Stimulated activated memory B cell treated with anti-CD40 and anti-IgM and Interleukin-4, amounts not matched to agents 10 μg/mL and 1 μg/mL and 100 μg/mL, for 72 hours (primary cell): ENCODE measurements at regions not wholly inside any gene's neighbourhood (a gene's known extent, or its start where the extent isn't known, plus 50 kb on each side); places are given as distances from the start of the nearest gene placed in this dataset.

Experiments used
- ATAC-seq: fragments of 150-1000 bp; cut with Tn5 transposase; 2 replicates; pipeline ENCODE4 v1.10.0; 2021
- H3K27ac Mint-ChIP-seq: one replicate; pipeline ENCODE4 v1.8.0; 2022; ENCODE audit warnings: mild to moderate bottlenecking, mixed read lengths
- H3K27me3 Mint-ChIP-seq: one replicate; pipeline ENCODE4 v1.8.0; 2022; ENCODE audit warnings: mixed read lengths
- H3K36me3 Mint-ChIP-seq: one replicate; pipeline ENCODE4 v1.8.0; 2022; ENCODE audit warnings: mixed read lengths
- H3K4me1 Mint-ChIP-seq: one replicate; pipeline ENCODE4 v1.8.0; 2022; ENCODE audit warnings: mixed read lengths
- H3K4me3 Mint-ChIP-seq: one replicate; pipeline ENCODE4 v1.8.0; 2022; ENCODE audit warnings: mild to moderate bottlenecking, moderate library complexity, mixed read lengths
- H3K9me3 Mint-ChIP-seq: one replicate; pipeline ENCODE4 v1.8.0; 2022; ENCODE audit warnings: mixed read lengths

GRCh38 chr15:62880278-62880677 is 162.3 kb upstream of the TPM1 start:
- peaks cover 11% of the 10 kb centered on the region for H3K4me1 Mint-ChIP-seq
- peaks cover 18% of the 10 kb centered on the region for H3K27me3 Mint-ChIP-seq
- no peaks in the 10 kb centered on the region for H3K36me3 Mint-ChIP-seq
- no peak overlapping the region for H3K27ac Mint-ChIP-seq
- H3K4me3 Mint-ChIP-seq, result no peak overlapping the region
- no peaks in the 10 kb centered on the region for H3K9me3 Mint-ChIP-seq
- no peak for ATAC-seq

- ATAC-seq, result no peak
- peaks cover 11% of the 10 kb centered on the region for H3K4me1 Mint-ChIP-seq
- peaks cover 23% of the 10 kb centered on the region for H3K27me3 Mint-ChIP-seq
- H3K36me3 Mint-ChIP-seq, result no peaks in the 10 kb centered on the region
- no peak overlapping the region for H3K27ac Mint-ChIP-seq
- H3K4me3 Mint-ChIP-seq, result no peak overlapping the region
- H3K9me3 Mint-ChIP-seq, result no peaks in the 10 kb centered on the region
Observed at GRCh38 chr15:62881056-62881455, 161.5 kb upstream of the TPM1 start.

- Mint-ChIP-seq H3K4me3 (no peak overlapping the region), H3K4me1 (peaks cover 11% of the 10 kb centered on the region), H3K9me3 (no peaks in the 10 kb centered on the region), H3K27me3 (peaks cover 36% of the 10 kb centered on the region), H3K27ac (no peak overlapping the region), H3K36me3 (no peaks in the 10 kb centered on the region)
- ATAC-seq, result no peak
Observed at GRCh38 chr15:62883938-62884479, 158.5 kb upstream of the TPM1 start.

- H3K4me3 Mint-ChIP-seq, result no peak overlapping the region
- H3K27me3 Mint-ChIP-seq, result peaks cover 45% of the 10 kb centered on the region
Observed at GRCh38 chr15:62886431-62887071, 156.0 kb upstream of the TPM1 start.

GRCh38 chr15:62887113-62887570 is 155.4 kb upstream of the TPM1 start:
- no peak overlapping the region for H3K27ac Mint-ChIP-seq
- H3K4me3 Mint-ChIP-seq, result no peak overlapping the region
- no peaks in the 10 kb centered on the region for H3K36me3 Mint-ChIP-seq
- no peaks in the 10 kb centered on the region for H3K9me3 Mint-ChIP-seq
- H3K4me1 Mint-ChIP-seq, result no peaks in the 10 kb centered on the region
- ATAC-seq, result no peak
- peaks cover 45% of the 10 kb centered on the region for H3K27me3 Mint-ChIP-seq

More at GRCh38 chr15:62886431-62887071, 156.0 kb upstream of the TPM1 start:
- Mint-ChIP-seq H3K4me1 (no peaks in the 10 kb centered on the region), H3K36me3 (no peaks in the 10 kb centered on the region), H3K9me3 (no peaks in the 10 kb centered on the region), H3K27ac (no peak overlapping the region)
- ATAC-seq, result no peak

GRCh38 chr15:62888623-62889022 is 153.9 kb upstream of the TPM1 start:
- no peaks in the 10 kb centered on the region for H3K9me3 Mint-ChIP-seq
- no peaks in the 10 kb centered on the region for H3K4me1 Mint-ChIP-seq
- ATAC-seq, result no peak
- H3K27me3 Mint-ChIP-seq, result peaks cover 53% of the 10 kb centered on the region
- no peaks in the 10 kb centered on the region for H3K36me3 Mint-ChIP-seq
- no peak overlapping the region for H3K4me3 Mint-ChIP-seq
- no peak overlapping the region for H3K27ac Mint-ChIP-seq

- no peak overlapping the region for H3K4me3 Mint-ChIP-seq
- no peak for ATAC-seq
- H3K4me1 Mint-ChIP-seq, result no peaks in the 10 kb centered on the region
- H3K9me3 Mint-ChIP-seq, result no peaks in the 10 kb centered on the region
- H3K27me3 Mint-ChIP-seq, result peaks cover 58% of the 10 kb centered on the region
- H3K27ac Mint-ChIP-seq, result no peak overlapping the region
- no peaks in the 10 kb centered on the region for H3K36me3 Mint-ChIP-seq
Observed at GRCh38 chr15:62889141-62889661, 153.3 kb upstream of the TPM1 start.

GRCh38 chr15:62889734-62890505 is 152.6 kb upstream of the TPM1 start:
- Mint-ChIP-seq H3K36me3 (no peaks in the 10 kb centered on the region), H3K27me3 (peaks cover 57% of the 10 kb centered on the region), H3K4me3 (no peak overlapping the region), H3K27ac (no peak overlapping the region), H3K9me3 (no peaks in the 10 kb centered on the region), H3K4me1 (no peaks in the 10 kb centered on the region)
- no peak for ATAC-seq

GRCh38 chr15:62894322-62895085 is 148.0 kb upstream of the TPM1 start:
- no peak overlapping the region for H3K4me3 Mint-ChIP-seq
- ATAC-seq, result no peak
- H3K27me3 Mint-ChIP-seq, result peaks cover 35% of the 10 kb centered on the region
- H3K4me1 Mint-ChIP-seq, result no peaks in the 10 kb centered on the region
- H3K27ac Mint-ChIP-seq, result no peak overlapping the region
- no peaks in the 10 kb centered on the region for H3K9me3 Mint-ChIP-seq
- no peaks in the 10 kb centered on the region for H3K36me3 Mint-ChIP-seq

GRCh38 chr15:62895139-62895866 is 147.2 kb upstream of the TPM1 start:
- ATAC-seq, result no peak
- no peak overlapping the region for H3K4me3 Mint-ChIP-seq
- no peak overlapping the region for H3K27ac Mint-ChIP-seq
- H3K27me3 Mint-ChIP-seq, result peaks cover 29% of the 10 kb centered on the region
- no peaks in the 10 kb centered on the region for H3K4me1 Mint-ChIP-seq
- H3K9me3 Mint-ChIP-seq, result no peaks in the 10 kb centered on the region
- H3K36me3 Mint-ChIP-seq, result no peaks in the 10 kb centered on the region

GRCh38 chr15:62895905-62896316 is 146.6 kb upstream of the TPM1 start:
- no peak for ATAC-seq
- H3K4me3 Mint-ChIP-seq, result no peak overlapping the region
- no peak overlapping the region for H3K27ac Mint-ChIP-seq
- H3K27me3 Mint-ChIP-seq, result peaks cover 26% of the 10 kb centered on the region
- no peaks in the 10 kb centered on the region for H3K36me3 Mint-ChIP-seq
- no peaks in the 10 kb centered on the region for H3K4me1 Mint-ChIP-seq
- no peaks in the 10 kb centered on the region for H3K9me3 Mint-ChIP-seq

GRCh38 chr15:62896380-62896866 is 146.1 kb upstream of the TPM1 start:
- H3K4me1 Mint-ChIP-seq, result no peaks in the 10 kb centered on the region
- peaks cover 26% of the 10 kb centered on the region for H3K27me3 Mint-ChIP-seq
- no peak for ATAC-seq
- H3K4me3 Mint-ChIP-seq, result no peak overlapping the region
- H3K36me3 Mint-ChIP-seq, result no peaks in the 10 kb centered on the region
- no peak overlapping the region for H3K27ac Mint-ChIP-seq
- no peaks in the 10 kb centered on the region for H3K9me3 Mint-ChIP-seq

- no peak overlapping the region for H3K27ac Mint-ChIP-seq
- no peak for ATAC-seq
- no peaks in the 10 kb centered on the region for H3K9me3 Mint-ChIP-seq
- no peaks in the 10 kb centered on the region for H3K36me3 Mint-ChIP-seq
- peaks cover 26% of the 10 kb centered on the region for H3K27me3 Mint-ChIP-seq
- no peak overlapping the region for H3K4me3 Mint-ChIP-seq
- H3K4me1 Mint-ChIP-seq, result no peaks in the 10 kb centered on the region
Observed at GRCh38 chr15:62896969-62897486, 145.5 kb upstream of the TPM1 start.

GRCh38 chr15:62897634-62898033 is 144.9 kb upstream of the TPM1 start:
- Mint-ChIP-seq H3K36me3 (no peaks in the 10 kb centered on the region), H3K27me3 (peaks cover 26% of the 10 kb centered on the region), H3K4me1 (no peaks in the 10 kb centered on the region), H3K27ac (no peak overlapping the region), H3K4me3 (no peak overlapping the region), H3K9me3 (no peaks in the 10 kb centered on the region)
- no peak for ATAC-seq
